Panc1 (cell line): ENCODE measurements at regions not wholly inside any gene's neighbourhood (a gene's known extent, or its start where the extent isn't known, plus 50 kb on each side); places are given as distances from the start of the nearest gene placed in this dataset.

Experiments used
- ATAC-seq: fragments of 200-7000 bp; cut with Tn5 transposase; 2 replicates; pipeline ENCODE4 v1.9.1; 2020; ENCODE audit warnings: mild to moderate bottlenecking, moderate library complexity
- BruUV-seq: library from RNA; stranded (reverse); fragments of 400-500 nt; replicated peaks from 2 replicates; lab custom pipeline; 2021; lab: Mats Ljungman, UMichigan
- CTCF ChIA-PET: fragments of 300-600 bp; sonication (Branson Sonifier 250); formaldehyde crosslinking; loops from one replicate; lab custom pipeline; 2022; ENCODE audit warnings: antibody characterized with exemption; lab: Charles Lee
- POLR2A ChIA-PET: fragments of 300-600 bp; sonication (Branson Sonifier 250); formaldehyde crosslinking; loops from one replicate; lab custom pipeline; 2022; ENCODE audit warnings: antibody characterized with exemption; lab: Charles Lee
- DNase-seq: peaks from one replicate; pipeline ENCODE4 v3.0.0-alpha.2; 2010; ENCODE audit warnings: low read depth, low spot score
- H3K27ac ChIP-seq: 2 replicates; pipeline ENCODE4 v1.5.1; 2011; ENCODE audit warnings: mild to moderate bottlenecking, low read length, inconsistent platforms
- H3K27me3 ChIP-seq: fragments of 200-500 bp; sonication (Bioruptor generic); 2 replicates; pipeline ENCODE4 v1.6.0; 2014; ENCODE audit warnings: low read length, inconsistent platforms; ENCODE audit not compliant: control insufficient read depth, insufficient read depth
- H3K36me3 ChIP-seq: fragments of 200-500 bp; sonication (Bioruptor generic); 2 replicates; pipeline ENCODE4 v1.5.1; 2014; ENCODE audit warnings: inconsistent platforms, mild to moderate bottlenecking, low read length, moderate library complexity; ENCODE audit not compliant: control insufficient read depth, insufficient read depth
- H3K4me1 ChIP-seq: 2 replicates; pipeline ENCODE4 v1.5.1; 2011; ENCODE audit warnings: inconsistent platforms, mild to moderate bottlenecking, low read length, moderate library complexity; ENCODE audit not compliant: control insufficient read depth, insufficient read depth
- H3K4me3 ChIP-seq, 2 experiments: 2 replicates each; pipeline ENCODE4 v1.5.1; 2011 to 2012; ENCODE audit warnings: low read depth in 2 of 2, low read length in 2 of 2, mild to moderate bottlenecking in 2 of 2, inconsistent platforms in 1 of 2, moderate library complexity in 1 of 2
- H3K9me3 ChIP-seq: fragments of 200-500 bp; sonication (Bioruptor generic); 2 replicates; pipeline ENCODE4 v1.5.1; 2014; ENCODE audit warnings: low read depth, mild to moderate bottlenecking, inconsistent platforms, low read length, moderate library complexity; ENCODE audit not compliant: control insufficient read depth, insufficient read depth
- POLR2AphosphoS5 ChIP-seq: IDR thresholded peaks from 2 replicates; pipeline ENCODE4 v1.6.1; 2012; ENCODE audit warnings: mild to moderate bottlenecking, low read depth, low read length, moderate library complexity
- SIN3A ChIP-seq: IDR thresholded peaks from 2 replicates; pipeline ENCODE4 v1.6.1; 2012; ENCODE audit warnings: low read depth, mild to moderate bottlenecking, low read length, moderate library complexity, borderline replicate concordance; ENCODE audit not compliant: insufficient read depth
- TCF7L2 ChIP-seq: IDR thresholded peaks from 2 replicates; pipeline ENCODE4 v1.6.1; 2011; ENCODE audit warnings: mild to moderate bottlenecking, low read depth, low read length, inconsistent platforms
- in situ Hi-C: cut with HindIII; loops from 2 replicates; pipeline ENCODE4 v1.10.0; 2016; ENCODE audit warnings: low sequenced_read_pairs, low pct_unique_long_range_greater_than_20kb
- intact Hi-C: fragments of 100-400 bp; cut with micrococcal nuclease; formaldehyde crosslinking; loops from one replicate; pipeline ENCODE4 v1.10.0; 2022; ENCODE audit not compliant: unreplicated experiment
- TF ChIP-seq, protein P1 (sequence below), 2 experiments: IDR thresholded peaks; 2 replicates each; pipeline ENCODE4 v1.6.1; 2011 to 2012; ENCODE audit warnings: low read depth in 2 of 2, control low read depth in 1 of 2, low read length in 1 of 2, mild to moderate bottlenecking in 1 of 2, moderate library complexity in 1 of 2; ENCODE audit not compliant: insufficient read depth in 1 of 2
- TF ChIP-seq, protein P2 (sequence below): fragments of 450-650 bp; IDR thresholded peaks from 2 replicates; pipeline ENCODE4 v1.5.1; 2017; ENCODE audit warnings: mild to moderate bottlenecking

DNA sequence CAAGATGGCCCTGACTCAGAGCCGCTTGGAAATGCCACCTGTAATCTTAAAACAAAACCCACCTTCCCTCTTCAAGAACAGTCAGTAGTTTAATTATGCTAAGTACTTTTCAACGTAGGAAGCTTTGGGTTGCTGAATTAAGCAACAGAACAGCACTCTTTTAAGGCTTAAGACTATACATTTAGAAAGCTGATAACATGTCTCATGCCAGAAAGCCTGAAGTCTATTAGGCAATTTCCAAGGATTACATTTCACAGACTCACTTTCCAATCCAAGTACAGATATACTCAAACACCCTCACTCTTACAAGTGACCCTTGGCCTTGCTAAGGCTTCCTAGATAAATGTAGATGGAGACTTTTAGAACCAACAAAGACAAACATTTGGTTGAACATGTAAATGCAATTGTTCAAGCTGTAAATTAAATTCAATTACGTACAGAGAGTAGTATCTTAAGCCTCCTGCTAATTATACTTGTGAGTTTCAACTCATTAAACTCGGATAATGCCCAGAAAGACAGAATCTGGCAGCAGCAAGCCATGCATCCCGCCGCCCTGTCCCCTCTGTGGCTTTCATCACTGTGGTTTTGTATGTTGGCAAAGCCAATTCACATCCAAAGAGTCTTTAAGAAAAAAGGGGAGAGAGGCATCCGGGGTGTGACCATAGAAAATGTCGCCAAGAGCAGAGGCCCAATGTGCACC is 283.1 kb upstream of the NRP1 start:
- Histone ChIP-seq H3K9me3 (no peaks in the 10 kb centered on the region), H3K4me3 (no peak overlapping the region), H3K4me1 (no peaks in the 10 kb centered on the region), H3K27ac (no peak overlapping the region), H3K36me3 (no peaks in the 10 kb centered on the region), H3K27me3 (no peaks in the 10 kb centered on the region)
- TF ChIP-seq, protein P1, sequence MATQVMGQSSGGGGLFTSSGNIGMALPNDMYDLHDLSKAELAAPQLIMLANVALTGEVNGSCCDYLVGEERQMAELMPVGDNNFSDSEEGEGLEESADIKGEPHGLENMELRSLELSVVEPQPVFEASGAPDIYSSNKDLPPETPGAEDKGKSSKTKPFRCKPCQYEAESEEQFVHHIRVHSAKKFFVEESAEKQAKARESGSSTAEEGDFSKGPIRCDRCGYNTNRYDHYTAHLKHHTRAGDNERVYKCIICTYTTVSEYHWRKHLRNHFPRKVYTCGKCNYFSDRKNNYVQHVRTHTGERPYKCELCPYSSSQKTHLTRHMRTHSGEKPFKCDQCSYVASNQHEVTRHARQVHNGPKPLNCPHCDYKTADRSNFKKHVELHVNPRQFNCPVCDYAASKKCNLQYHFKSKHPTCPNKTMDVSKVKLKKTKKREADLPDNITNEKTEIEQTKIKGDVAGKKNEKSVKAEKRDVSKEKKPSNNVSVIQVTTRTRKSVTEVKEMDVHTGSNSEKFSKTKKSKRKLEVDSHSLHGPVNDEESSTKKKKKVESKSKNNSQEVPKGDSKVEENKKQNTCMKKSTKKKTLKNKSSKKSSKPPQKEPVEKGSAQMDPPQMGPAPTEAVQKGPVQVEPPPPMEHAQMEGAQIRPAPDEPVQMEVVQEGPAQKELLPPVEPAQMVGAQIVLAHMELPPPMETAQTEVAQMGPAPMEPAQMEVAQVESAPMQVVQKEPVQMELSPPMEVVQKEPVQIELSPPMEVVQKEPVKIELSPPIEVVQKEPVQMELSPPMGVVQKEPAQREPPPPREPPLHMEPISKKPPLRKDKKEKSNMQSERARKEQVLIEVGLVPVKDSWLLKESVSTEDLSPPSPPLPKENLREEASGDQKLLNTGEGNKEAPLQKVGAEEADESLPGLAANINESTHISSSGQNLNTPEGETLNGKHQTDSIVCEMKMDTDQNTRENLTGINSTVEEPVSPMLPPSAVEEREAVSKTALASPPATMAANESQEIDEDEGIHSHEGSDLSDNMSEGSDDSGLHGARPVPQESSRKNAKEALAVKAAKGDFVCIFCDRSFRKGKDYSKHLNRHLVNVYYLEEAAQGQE (IDR thresholded peaks at IDR 0.05; ENCODE audit: insufficient read depth in 1 of 2, low read depth in 2 of 2, low read length in 1 of 2): no peak
- TF ChIP-seq, protein P2, sequence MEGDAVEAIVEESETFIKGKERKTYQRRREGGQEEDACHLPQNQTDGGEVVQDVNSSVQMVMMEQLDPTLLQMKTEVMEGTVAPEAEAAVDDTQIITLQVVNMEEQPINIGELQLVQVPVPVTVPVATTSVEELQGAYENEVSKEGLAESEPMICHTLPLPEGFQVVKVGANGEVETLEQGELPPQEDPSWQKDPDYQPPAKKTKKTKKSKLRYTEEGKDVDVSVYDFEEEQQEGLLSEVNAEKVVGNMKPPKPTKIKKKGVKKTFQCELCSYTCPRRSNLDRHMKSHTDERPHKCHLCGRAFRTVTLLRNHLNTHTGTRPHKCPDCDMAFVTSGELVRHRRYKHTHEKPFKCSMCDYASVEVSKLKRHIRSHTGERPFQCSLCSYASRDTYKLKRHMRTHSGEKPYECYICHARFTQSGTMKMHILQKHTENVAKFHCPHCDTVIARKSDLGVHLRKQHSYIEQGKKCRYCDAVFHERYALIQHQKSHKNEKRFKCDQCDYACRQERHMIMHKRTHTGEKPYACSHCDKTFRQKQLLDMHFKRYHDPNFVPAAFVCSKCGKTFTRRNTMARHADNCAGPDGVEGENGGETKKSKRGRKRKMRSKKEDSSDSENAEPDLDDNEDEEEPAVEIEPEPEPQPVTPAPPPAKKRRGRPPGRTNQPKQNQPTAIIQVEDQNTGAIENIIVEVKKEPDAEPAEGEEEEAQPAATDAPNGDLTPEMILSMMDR: no peak
- no peak for TF ChIP-seq POLR2AphosphoS5
- no peak for TF ChIP-seq SIN3A
- no peak for TF ChIP-seq TCF7L2
- POLR2A ChIA-PET: no interaction called here
- no peak for ATAC-seq
- BruUV-seq: no TSS peak
- in situ Hi-C loops (no loop called here), intact Hi-C loops (no loop called here)
- CTCF ChIA-PET: no interaction called here
- DNase-seq: no peak

DNA sequence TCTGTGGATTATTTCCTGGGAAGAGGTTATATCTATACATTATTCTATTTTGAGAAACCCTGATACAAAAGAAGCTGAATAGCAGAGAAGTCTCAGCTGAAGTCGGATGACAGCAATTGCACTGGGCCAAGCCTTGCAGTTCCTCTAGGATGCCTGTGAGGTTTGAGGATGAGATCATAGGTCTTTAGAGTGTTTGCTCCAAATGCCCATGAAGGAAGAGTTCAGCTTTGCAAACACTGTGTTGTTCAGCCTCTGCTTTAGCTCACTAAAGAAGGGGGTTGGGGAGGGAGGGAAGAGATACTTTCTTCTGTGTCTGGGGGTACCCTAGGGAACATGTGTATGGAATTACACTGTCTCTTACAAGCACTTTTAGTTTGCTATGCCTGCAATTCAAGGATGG is 282.5 kb upstream of the NRP1 start:
- H3K9me3 ChIP-seq: no peaks in the 10 kb centered on the region
- BruUV-seq: no TSS peak
- H3K36me3 ChIP-seq: no peaks in the 10 kb centered on the region
- intact Hi-C loops (no loop called here), in situ Hi-C loops (no loop called here)
- ATAC-seq: no peak
- TF ChIP-seq, protein P1 (IDR thresholded peaks at IDR 0.05; ENCODE audit: insufficient read depth in 1 of 2, low read depth in 2 of 2, low read length in 1 of 2): no peak
- TF ChIP-seq POLR2AphosphoS5 (no peak), SIN3A (no peak), TCF7L2 (no peak)
- TF ChIP-seq, protein P2: no peak
- H3K27me3 ChIP-seq: no peaks in the 10 kb centered on the region
- no peak for DNase-seq
- no peaks in the 10 kb centered on the region for H3K4me1 ChIP-seq
- no peak overlapping the region for H3K27ac ChIP-seq
- POLR2A ChIA-PET: no interaction called here
- no peak overlapping the region for H3K4me3 ChIP-seq
- CTCF ChIA-PET: no interaction called here
